ENCODE measurements at regions not wholly inside any gene's neighbourhood (a gene's known extent, or its start where the extent isn't known, plus 50 kb on each side); places are given as distances from the start of the nearest gene placed in this dataset.

- TF ChIP-seq CTCF (conservative IDR thresholded peaks at IDR 0.05; ENCODE audit: low read length): no peak
- no peak for TF ChIP-seq EZH2phosphoT487 (IDR thresholded peaks at IDR 0.05; ENCODE audit: borderline replicate concordance)
Observed at GRCh38 chr10:36489181-36489580, 636.2 kb upstream of the ANKRD30A start.

Measured in Loucy (cell line).